Stomach (tissue), 8 donors: ENCODE measurements at regions not wholly inside any gene's neighbourhood (a gene's known extent, or its start where the extent isn't known, plus 50 kb on each side); places are given as distances from the start of the nearest gene placed in this dataset.

Experiments
- DNase-seq, 2 donors: peaks; one replicate each; pipeline versions ENCODE4 v3.0.0 to v3.0.0-alpha.2; 2013 to 2019
- H3K27ac ChIP-seq, 5 donors: fragments of 200-600 bp in 4 of 5; sonication (generic) in 4 of 5; one replicate each; pipeline ENCODE4 v1.5.1; 2013 to 2019; ENCODE audit warnings: mild to moderate bottlenecking in 1 of 5, moderate library complexity in 1 of 5
- H3K27me3 ChIP-seq, 3 donors: fragments of 200-600 bp; sonication (generic); one replicate each; pipeline ENCODE4 v1.5.1; 2017 to 2019; ENCODE audit warnings: mixed run types in 1 of 3
- H3K36me3 ChIP-seq, 4 donors: fragments of 200-600 bp; sonication (generic); 1 replicate in 3 of 4; 2 replicates in 1 of 4; pipeline ENCODE4 v1.5.1; 2016 to 2019
- H3K4me1 ChIP-seq, 4 donors: fragments of 200-600 bp; sonication (generic); one replicate each; pipeline ENCODE4 v1.5.1; 2016 to 2019
- H3K4me3 ChIP-seq, 4 donors: fragments of 200-600 bp; sonication (generic) in 3 of 4; one replicate each; pipeline ENCODE4 v1.5.1; 2016 to 2019; ENCODE audit warnings: mild to moderate bottlenecking in 1 of 4
- H3K9me3 ChIP-seq, 4 donors: fragments of 200-600 bp; sonication (generic); one replicate each; pipeline ENCODE4 v1.5.1; 2016 to 2019
- CTCF ChIP-seq, 7 experiments: fragments of 450-650 bp in 4 of 7; fragments of 200-600 bp in 3 of 7; sonication (generic) in 3 of 7; IDR thresholded peaks; one replicate each; pipeline ENCODE4 v1.5.1; 2016 to 2019; ENCODE audit warnings: antibody characterized with exemption in 7 of 7, control low read depth in 2 of 7, mild to moderate bottlenecking in 1 of 7
- EP300 ChIP-seq: sonication (generic); formaldehyde crosslinking; IDR thresholded peaks from one replicate; pipeline ENCODE4 v1.6.1; 2017; ENCODE audit warnings: antibody characterized with exemption
- POLR2A ChIP-seq, 4 donors: fragments of 450-650 bp; IDR thresholded peaks; one replicate each; pipeline ENCODE4 v1.6.1; 2016; ENCODE audit warnings: antibody characterized with exemption in 4 of 4, control low read depth in 2 of 4, mild to moderate bottlenecking in 1 of 4, moderate library complexity in 1 of 4
- POLR2AphosphoS5 ChIP-seq, 3 donors: sonication (generic); formaldehyde crosslinking; IDR thresholded peaks; one replicate each; pipeline ENCODE4 v1.6.1; 2016; ENCODE audit warnings: antibody characterized with exemption in 3 of 3
- WGBS, 5 donors: extraction: QIAGEN DNeasy Blood & Tissue Kit in 3 of 5; methylation state at CpG; one replicate each; pipeline versions ENCODE4 v1.1.5 to v1.1.7; 2013 to 2018; 5-methylcytosine and 5-hydroxymethylcytosine counted together
- intact Hi-C: fragments of 100-400 bp; cut with DNase I; formaldehyde crosslinking; loops from one replicate; pipeline ENCODE4 v1.15.1; 2023; ENCODE audit warnings: low total_unique reads
- donor health status: healthy with polysubstance abuse.
- donor health status: Bipolar disorder and iron deficiency.
- donor health status: healthy.

GRCh38 chr5:167833456-167833855 lies 458.0 kb upstream of the WWC1 start:
- 73 to 84% (median 79%) methylated on average over 6 of the region's 6 CpGs for WGBS, 5 donors

GRCh38 chr5:167835146-167835545 lies 456.3 kb upstream of the WWC1 start:
- Histone ChIP-seq H3K27ac (no peak overlapping the region), H3K4me3 (no peak overlapping the region), H3K9me3 (no peaks in the 10 kb centered on the region), H3K4me1 (no peaks in the 10 kb centered on the region), H3K27me3 (no peaks in the 10 kb centered on the region), H3K36me3 (no peaks in the 10 kb centered on the region)
- no peak for TF ChIP-seq CTCF (IDR thresholded peaks at IDR 0.05)
- no peak for TF ChIP-seq POLR2A (IDR thresholded peaks at IDR 0.05)
- TF ChIP-seq POLR2AphosphoS5 (IDR thresholded peaks at IDR 0.05) = no peak
- intact Hi-C loops = no loop called here
- DNase-seq = no peak
- 62 to 86% (median 72%) methylated on average over 1 of the region's 1 CpG for WGBS, 5 donors

More at GRCh38 chr5:167833456-167833855, 458.0 kb upstream of the WWC1 start:
- H3K27me3 ChIP-seq = no peaks in the 10 kb centered on the region
- H3K9me3 ChIP-seq = no peaks in the 10 kb centered on the region
- no peaks in the 10 kb centered on the region for H3K4me1 ChIP-seq
- no peak overlapping the region for H3K27ac ChIP-seq
- no peaks in the 10 kb centered on the region for H3K36me3 ChIP-seq
- intact Hi-C loops = no loop called here
- no peak for TF ChIP-seq CTCF (IDR thresholded peaks at IDR 0.05)
- no peak for TF ChIP-seq POLR2A (IDR thresholded peaks at IDR 0.05)
- no peak for TF ChIP-seq EP300
- TF ChIP-seq POLR2AphosphoS5 (IDR thresholded peaks at IDR 0.05) = no peak
- no peak overlapping the region for H3K4me3 ChIP-seq
- DNase-seq = no peak

GRCh38 chr5:167837127-167837526 lies 454.3 kb upstream of the WWC1 start:
- Histone ChIP-seq H3K27me3 (no peaks in the 10 kb centered on the region), H3K4me3 (no peak overlapping the region), H3K4me1 (no peaks in the 10 kb centered on the region), H3K36me3 (no peaks in the 10 kb centered on the region), H3K27ac (no peak overlapping the region), H3K9me3 (no peaks in the 10 kb centered on the region)
- no peak for DNase-seq
- intact Hi-C loops = no loop called here
- 94 to 98% (median 94%) methylated on average over 2 of the region's 2 CpGs for WGBS, 5 donors
- TF ChIP-seq POLR2AphosphoS5 (IDR thresholded peaks at IDR 0.05) (no peak), CTCF (IDR thresholded peaks at IDR 0.05) (no peak), POLR2A (IDR thresholded peaks at IDR 0.05) (no peak), EP300 (no peak)

- WGBS, 5 donors = 61 to 67% (median 65%) methylated on average over 6 of the region's 6 CpGs
Measured at GRCh38 chr5:167839065-167839464, 452.4 kb upstream of the WWC1 start.

More at GRCh38 chr5:167839065-167839464, 452.4 kb upstream of the WWC1 start:
- H3K4me1 ChIP-seq = no peaks in the 10 kb centered on the region
- H3K4me3 ChIP-seq = no peak overlapping the region
- no peak overlapping the region for H3K27ac ChIP-seq
- H3K27me3 ChIP-seq = no peaks in the 10 kb centered on the region
- H3K36me3 ChIP-seq = no peaks in the 10 kb centered on the region
- no peak for DNase-seq
- TF ChIP-seq CTCF (IDR thresholded peaks at IDR 0.05) (no peak), EP300 (no peak), POLR2A (IDR thresholded peaks at IDR 0.05) (no peak), POLR2AphosphoS5 (IDR thresholded peaks at IDR 0.05) (no peak)
- intact Hi-C loops = no loop called here
- H3K9me3 ChIP-seq = no peaks in the 10 kb centered on the region
